HG03108 (cell line): ENCODE measurements at regions not wholly inside any gene's neighbourhood (a gene's known extent, or its start where the extent isn't known, plus 50 kb on each side); places are given as distances from the start of the nearest gene placed in this dataset.

Source experiments
- ATAC-seq: cut with Tn5 transposase; IDR thresholded peaks from one replicate; pipeline ENCODE4 v1.9.1; 2021; ENCODE audit warnings: moderate library complexity; ENCODE audit not compliant: unreplicated experiment

- ATAC-seq: no peak
Measured at GRCh38 chr18:25454730-25455129, 102.8 kb upstream of the ZNF521 start.

DNA sequence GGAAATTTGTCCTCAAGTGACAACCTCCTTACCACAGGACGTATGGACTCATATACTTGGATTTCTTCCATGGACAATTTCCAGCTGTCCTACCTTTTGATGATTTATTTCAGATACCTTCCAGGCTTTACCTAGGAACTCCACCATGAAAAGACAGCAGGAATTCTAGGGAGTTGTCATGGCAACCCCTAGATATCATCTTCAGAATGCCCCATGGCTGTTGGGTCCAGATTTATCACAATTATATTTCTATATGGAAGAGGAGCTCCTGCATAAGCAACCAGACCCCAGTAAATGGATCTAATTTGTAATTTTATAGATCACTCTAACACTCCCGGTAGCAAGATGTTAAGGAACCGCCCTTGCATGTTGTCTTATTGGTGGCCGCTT, 102.3 kb upstream of the ZNF521 start:
- no peak for ATAC-seq

GRCh38 chr18:25453556-25454269, 101.7 kb upstream of the ZNF521 start:
- no peak for ATAC-seq

GRCh38 chr18:25451077-25451658, 99.2 kb upstream of the ZNF521 start:
- no peak for ATAC-seq

DNA sequence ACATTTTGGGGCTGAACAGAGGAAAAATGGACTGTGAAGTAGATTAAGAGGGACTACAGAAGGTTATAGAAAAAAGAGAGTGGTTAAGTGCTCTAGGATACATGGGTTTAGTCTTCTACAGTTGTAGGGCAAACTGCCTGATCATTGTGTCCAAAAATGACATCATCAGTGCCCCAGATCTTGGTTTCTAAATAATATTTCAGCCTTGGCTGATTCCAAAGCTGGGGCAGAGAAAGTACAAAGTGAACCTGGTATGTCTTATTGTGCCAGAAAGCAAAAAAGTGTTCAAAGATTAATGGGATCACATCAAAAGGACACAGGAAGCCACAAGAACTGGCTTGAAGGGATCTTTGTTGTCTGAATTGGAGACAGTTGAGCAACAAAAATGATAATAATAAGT, 97.1 kb upstream of the ZNF521 start:
- no peak for ATAC-seq

DNA sequence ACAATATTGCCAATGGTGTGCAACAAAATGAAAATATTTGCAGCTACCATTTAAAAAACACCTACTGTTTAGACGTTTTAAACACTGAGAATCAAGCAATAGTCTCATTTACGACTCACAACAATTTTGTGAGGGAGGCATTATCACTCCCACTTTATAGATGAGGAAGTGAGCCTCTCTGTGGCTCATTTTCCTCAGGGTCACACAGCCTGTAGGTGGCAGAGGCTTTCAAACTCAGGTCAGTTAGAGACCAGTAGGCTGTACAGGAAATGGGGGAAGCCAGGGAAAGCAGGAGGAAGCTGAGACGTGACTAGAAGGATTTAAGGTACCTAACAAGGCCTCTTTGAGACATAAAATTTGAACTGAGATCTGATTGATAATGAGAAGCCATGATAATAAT, 95.0 kb upstream of the ZNF521 start:
- ATAC-seq: no peak

DNA sequence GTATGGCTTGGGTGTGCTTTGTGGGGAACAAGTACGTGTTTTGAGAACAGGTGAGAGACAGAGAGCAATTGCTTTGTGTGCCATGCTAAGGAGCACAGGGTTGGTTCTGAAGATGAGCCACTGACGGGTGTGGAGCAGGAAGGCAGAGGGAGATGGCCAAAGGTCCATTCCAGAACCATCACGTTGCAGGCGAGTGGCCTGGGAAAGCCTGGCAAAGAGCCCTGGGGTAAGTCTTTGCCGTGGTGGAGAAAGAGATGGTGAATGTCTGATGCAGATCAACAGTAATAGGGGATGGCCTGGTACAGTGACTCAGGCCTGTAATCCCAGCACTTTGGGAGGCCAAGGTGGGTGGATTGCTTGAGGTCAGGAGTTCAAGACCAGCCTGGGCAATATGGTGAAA, 93.5 kb upstream of the ZNF521 start:
- ATAC-seq: no peak

- no peak for ATAC-seq
Measured at GRCh38 chr18:25443776-25444175, 91.8 kb upstream of the ZNF521 start.

GRCh38 chr18:25435149-25435782, 83.3 kb upstream of the ZNF521 start:
- ATAC-seq: no peak

GRCh38 chr18:25434745-25435144, 82.8 kb upstream of the ZNF521 start:
- ATAC-seq: no peak

GRCh38 chr18:25433590-25433989, 81.6 kb upstream of the ZNF521 start:
- no peak for ATAC-seq

GRCh38 chr18:25425024-25425423, 73.1 kb upstream of the ZNF521 start:
- ATAC-seq: no peak

DNA sequence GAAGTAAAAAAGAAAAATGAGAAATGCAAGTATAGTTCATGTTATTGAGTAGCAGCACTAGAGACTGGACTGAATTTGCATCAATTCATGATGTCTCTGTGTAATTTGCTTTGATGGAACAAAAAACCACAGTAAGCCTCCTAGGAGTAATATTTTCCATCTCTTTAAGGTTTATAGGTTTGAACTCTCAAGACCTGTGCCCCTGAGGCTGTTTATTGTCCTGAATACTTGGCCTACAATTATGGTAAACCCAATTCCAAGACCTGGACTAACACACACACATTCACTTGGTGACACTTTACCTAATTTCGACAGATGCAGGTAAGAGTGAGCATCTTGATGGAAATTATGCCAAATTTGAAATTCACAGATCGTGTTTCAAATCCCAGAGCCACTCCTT, 71.8 kb upstream of the ZNF521 start:
- ATAC-seq: no peak

GRCh38 chr18:25423267-25423666, 71.3 kb upstream of the ZNF521 start:
- ATAC-seq: no peak

GRCh38 chr18:25422230-25422629, 70.3 kb upstream of the ZNF521 start:
- ATAC-seq: no peak

- ATAC-seq: no peak
Measured at GRCh38 chr18:25420077-25420825, 68.3 kb upstream of the ZNF521 start.

DNA sequence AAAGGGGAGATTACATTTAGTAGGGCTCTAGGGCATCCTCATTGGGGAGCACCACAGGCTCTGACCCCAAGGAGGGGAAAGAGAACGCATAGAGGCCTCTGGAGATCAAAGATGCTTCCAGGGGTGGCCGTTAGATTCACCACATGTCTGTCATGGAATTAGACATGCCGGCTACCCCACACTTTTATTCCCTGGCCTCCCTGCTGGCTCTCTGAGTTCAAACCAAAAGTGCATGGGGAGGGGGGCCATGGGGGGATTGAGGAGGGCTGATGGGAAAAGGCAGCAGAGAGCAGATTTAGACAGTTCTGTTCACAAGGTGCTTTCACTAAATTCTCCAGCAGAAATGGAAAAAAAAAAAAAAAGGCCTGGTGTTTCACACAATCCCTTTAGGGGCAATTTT, 64.4 kb upstream of the ZNF521 start:
- ATAC-seq: no peak

DNA sequence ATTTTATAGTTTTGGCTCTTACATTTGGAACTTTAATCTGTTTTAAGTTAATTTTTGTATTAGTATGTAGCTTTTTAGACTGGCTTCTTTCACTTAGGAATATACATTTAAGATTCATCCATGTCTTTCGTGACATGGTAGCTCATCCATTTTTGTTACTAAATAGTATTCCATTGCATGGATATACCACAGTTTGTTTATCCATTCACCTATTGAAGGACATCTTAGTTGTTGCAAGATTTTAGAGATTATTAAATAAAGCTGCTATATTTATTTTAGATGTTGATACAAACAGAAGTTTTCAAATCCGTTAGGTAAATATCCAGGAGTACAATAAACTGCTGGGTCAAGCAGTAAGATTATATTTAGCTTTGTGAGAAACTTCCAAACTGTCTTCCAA, 58.0 kb upstream of the ZNF521 start:
- no peak for ATAC-seq

DNA sequence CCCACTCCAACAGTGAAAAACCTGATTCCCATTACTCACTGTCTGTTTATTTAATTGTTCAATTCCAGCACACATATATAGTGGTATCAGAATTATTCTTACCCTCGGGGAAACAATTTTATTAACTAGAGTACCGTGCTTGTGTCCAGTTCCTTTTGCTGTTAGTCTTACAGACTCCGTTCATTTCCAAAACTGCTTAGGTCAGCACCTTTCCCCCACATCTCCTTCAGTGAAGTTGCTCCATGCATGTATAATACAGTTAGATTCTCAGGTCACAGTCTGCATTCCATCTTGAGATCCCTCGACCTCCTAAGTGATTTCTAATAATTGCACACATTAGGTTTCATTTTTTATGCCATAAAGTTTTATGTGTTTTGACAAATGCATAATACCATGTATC, 56.3 kb upstream of the ZNF521 start:
- ATAC-seq: no peak
